ENCODE measurements at regions not wholly inside any gene's neighbourhood (a gene's known extent, or its start where the extent isn't known, plus 50 kb on each side); places are given as distances from the start of the nearest gene placed in this dataset.

DNA sequence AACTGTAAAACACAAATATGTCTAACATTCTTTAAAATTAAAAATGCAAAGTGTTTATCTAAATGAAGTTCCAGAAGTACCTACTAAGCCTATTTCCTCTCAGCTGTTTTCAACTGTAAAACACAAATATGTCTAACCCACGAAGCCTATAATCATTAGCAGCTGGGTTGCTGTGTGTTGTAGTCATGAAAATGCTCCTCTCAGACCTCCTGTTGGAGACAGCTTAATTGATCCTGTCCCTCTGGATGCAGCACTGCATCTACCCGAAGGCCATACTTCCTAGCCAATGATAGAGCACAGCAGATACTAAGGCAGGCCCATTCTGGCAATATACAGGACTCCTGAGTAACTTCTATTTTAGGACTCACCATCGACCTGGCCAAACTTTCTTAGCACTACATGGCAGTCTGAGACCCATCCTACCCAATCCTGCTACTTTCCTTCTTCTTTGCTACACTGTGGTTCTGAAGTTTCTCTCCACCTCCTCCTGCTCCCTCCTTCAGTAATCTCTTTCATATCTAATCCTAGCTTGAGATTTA is 92.5 kb upstream of the RBBP8 start:
- TF ChIP-seq, protein P1, sequence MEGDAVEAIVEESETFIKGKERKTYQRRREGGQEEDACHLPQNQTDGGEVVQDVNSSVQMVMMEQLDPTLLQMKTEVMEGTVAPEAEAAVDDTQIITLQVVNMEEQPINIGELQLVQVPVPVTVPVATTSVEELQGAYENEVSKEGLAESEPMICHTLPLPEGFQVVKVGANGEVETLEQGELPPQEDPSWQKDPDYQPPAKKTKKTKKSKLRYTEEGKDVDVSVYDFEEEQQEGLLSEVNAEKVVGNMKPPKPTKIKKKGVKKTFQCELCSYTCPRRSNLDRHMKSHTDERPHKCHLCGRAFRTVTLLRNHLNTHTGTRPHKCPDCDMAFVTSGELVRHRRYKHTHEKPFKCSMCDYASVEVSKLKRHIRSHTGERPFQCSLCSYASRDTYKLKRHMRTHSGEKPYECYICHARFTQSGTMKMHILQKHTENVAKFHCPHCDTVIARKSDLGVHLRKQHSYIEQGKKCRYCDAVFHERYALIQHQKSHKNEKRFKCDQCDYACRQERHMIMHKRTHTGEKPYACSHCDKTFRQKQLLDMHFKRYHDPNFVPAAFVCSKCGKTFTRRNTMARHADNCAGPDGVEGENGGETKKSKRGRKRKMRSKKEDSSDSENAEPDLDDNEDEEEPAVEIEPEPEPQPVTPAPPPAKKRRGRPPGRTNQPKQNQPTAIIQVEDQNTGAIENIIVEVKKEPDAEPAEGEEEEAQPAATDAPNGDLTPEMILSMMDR (IDR thresholded peaks at IDR 0.05) = no peak
- no peak for TF ChIP-seq POLR2A (IDR thresholded peaks at IDR 0.05)

Data from body of pancreas (tissue), 4 donors.